K562 (cell line): ENCODE measurements at regions not wholly inside any gene's neighbourhood (a gene's known extent, or its start where the extent isn't known, plus 50 kb on each side); places are given as distances from the start of the nearest gene placed in this dataset.
A peak's percentile ranks its signal among the peaks of the same experiment; 100 is the strongest.

Experiments used
- ATAC-seq: fragments of 200-7000 bp; cut with Tn5 transposase; 3 replicates; pipeline ENCODE4 v1.9.1; 2020; ENCODE audit warnings: moderate library complexity
- BruUV-seq: library from RNA; stranded (reverse); fragments of 400-500 nt; replicated peaks from 2 replicates; lab custom pipeline; 2021; lab: Mats Ljungman, UMichigan
- CTCF ChIA-PET: fragments of 300-600 bp; formaldehyde crosslinking; extraction: SDS; loops from one replicate; lab custom pipeline; 2021; ENCODE audit warnings: low intra/inter-chr PET ratio; lab: Yijun Ruan, JAX
- POLR2A ChIA-PET: fragments of 300-600, 350-650 bp; sonication (Branson Sonifier 250); formaldehyde crosslinking; extraction: SDS; loops from one replicate; lab custom pipeline; 2021; ENCODE audit warnings: antibody characterized with exemption, inconsistent platforms; lab: Yijun Ruan, JAX
- DNase-seq, 4 experiments: peaks; one replicate each; pipeline versions ENCODE4 v3.0.0 to v3.0.0-alpha.2; 2011 to 2018; ENCODE audit warnings: low spot score in 3 of 4, mixed read lengths in 3 of 4; ENCODE audit errors: extremely low read depth in 1 of 4
- FAIRE-seq: peaks from 2 replicates; lab custom pipeline; 2011; peaks lifted over from hg19 to GRCh38; lab: Jason Lieb, UNC
- H2AFZ ChIP-seq: 2 replicates; pipeline ENCODE4 v1.6.0; 2011; ENCODE audit warnings: low read depth, low read length, control low read depth, inconsistent platforms
- H3K27ac ChIP-seq: fragments of 200-600 bp; 3 replicates; pipeline ENCODE4 v1.8.0; 2011; ENCODE audit warnings: low read depth, mild to moderate bottlenecking, control low read depth, inconsistent platforms, low read length, moderate library complexity, mixed read lengths; ENCODE audit errors: extremely low read depth
- H3K27me3 ChIP-seq, 2 experiments: fragments of 300-600 bp in 1 of 2; 2 replicates in 1 of 2; 3 replicates in 1 of 2; pipeline versions ENCODE4 v1.6.0 to v1.8.0; 2011; ENCODE audit warnings: inconsistent platforms in 2 of 2, low read length in 2 of 2, mild to moderate bottlenecking in 1 of 2, mixed read lengths in 1 of 2, moderate library complexity in 1 of 2; ENCODE audit not compliant: control insufficient read depth in 2 of 2, insufficient read depth in 2 of 2
- H3K36me3 ChIP-seq: fragments of 300-600 bp; 3 replicates; pipeline ENCODE4 v1.8.0; 2011; ENCODE audit warnings: mild to moderate bottlenecking, low read length, inconsistent platforms; ENCODE audit not compliant: control insufficient read depth, insufficient read depth
- H3K4me1 ChIP-seq, 2 experiments: fragments of 200-600 bp in 1 of 2; replicated peaks in 1 of 2; 2 replicates in 1 of 2; 3 replicates in 1 of 2; pipeline versions ENCODE4 v1.5.1 to v1.8.0; 2011; ENCODE audit warnings: inconsistent platforms in 2 of 2, low read length in 2 of 2, mild to moderate bottlenecking in 1 of 2, mixed read lengths in 1 of 2, moderate library complexity in 1 of 2; ENCODE audit not compliant: control insufficient read depth in 2 of 2, insufficient read depth in 2 of 2
- H3K4me2 ChIP-seq: 2 replicates; pipeline ENCODE4 v1.6.1; 2011; ENCODE audit warnings: low read length, control low read depth, inconsistent platforms, mixed read lengths; ENCODE audit not compliant: insufficient read depth
- H3K4me3 ChIP-seq: fragments of 200-600 bp; sonication (generic), shearing (Covaris generic); 2 replicates; pipeline ENCODE4 v1.5.1; 2016; ENCODE audit warnings: control low read depth, inconsistent platforms
- H3K79me2 ChIP-seq: fragments of 200-600 bp; 3 replicates; pipeline ENCODE4 v1.8.0; 2011; ENCODE audit warnings: low read length, inconsistent platforms; ENCODE audit not compliant: control insufficient read depth, insufficient read depth
- H3K9ac ChIP-seq, 2 experiments: 2 replicates each; pipeline versions ENCODE4 v1.6.0 to v1.6.1; 2011; ENCODE audit warnings: low read depth in 2 of 2, low read length in 2 of 2, control low read depth in 1 of 2, inconsistent platforms in 1 of 2, mild to moderate bottlenecking in 1 of 2, mixed read lengths in 1 of 2; ENCODE audit not compliant: insufficient read depth in 1 of 2
- H3K9me1 ChIP-seq: one replicate; pipeline ENCODE4 v1.6.0; 2011; ENCODE audit warnings: inconsistent platforms, mild to moderate bottlenecking, low read length, moderate library complexity; ENCODE audit not compliant: control insufficient read depth, insufficient read depth
- H3K9me3 ChIP-seq: replicated peaks from 2 replicates; pipeline ENCODE4 v1.5.1; 2011; ENCODE audit warnings: low read depth, low read length, inconsistent platforms; ENCODE audit not compliant: control insufficient read depth, insufficient read depth
- H4K20me1 ChIP-seq: replicated peaks from 2 replicates; pipeline ENCODE4 v1.6.1; 2011; ENCODE audit warnings: low read length, inconsistent platforms, mixed read lengths; ENCODE audit not compliant: control insufficient read depth, insufficient read depth
- DACH1 ChIP-seq: fragments of 450-650 bp; IDR thresholded peaks from 2 replicates; pipeline ENCODE4 v1.6.1; 2018; ENCODE audit not compliant: partially characterized antibody
- HMG20A ChIP-seq: fragments of 450-650 bp; formaldehyde crosslinking; conservative IDR thresholded peaks from 2 replicates; pipeline ENCODE4 v1.4.0; 2020; ENCODE audit warnings: mild to moderate bottlenecking, mixed read lengths
- MCM3 ChIP-seq: fragments of 450-650 bp; IDR thresholded peaks from 2 replicates; pipeline ENCODE4 v1.6.1; 2016
- MCM5 ChIP-seq: fragments of 450-650 bp; IDR thresholded peaks from 2 replicates; pipeline ENCODE4 v1.6.1; 2016; ENCODE audit warnings: low read depth
- MEF2D ChIP-seq: conservative IDR thresholded peaks from 2 replicates; pipeline ENCODE4 v1.6.1; 2016; ENCODE audit warnings: low read depth, missing genetic modification characterization, missing compliant biosample characterization
- NR2F6 ChIP-seq: fragments of 450-650 bp; formaldehyde crosslinking; IDR thresholded peaks from 2 replicates; pipeline ENCODE4 v1.4.0; 2020; ENCODE audit warnings: mild to moderate bottlenecking
- OTX1 ChIP-seq: fragments of 450-650 bp; formaldehyde crosslinking; IDR thresholded peaks from 2 replicates; pipeline ENCODE4 v1.4.0; 2022; ENCODE audit warnings: mild to moderate bottlenecking
- SMARCB1 ChIP-seq: IDR thresholded peaks from 2 replicates; pipeline ENCODE4 v1.6.1; 2011; ENCODE audit warnings: improper control_type of control experiment, low read depth; ENCODE audit not compliant: insufficient read length
- SRSF7 ChIP-seq: fragments of 200-400 bp; formaldehyde crosslinking; optimal IDR thresholded peaks from 2 replicates; pipeline ENCODE3; 2017; ENCODE audit warnings: mild to moderate bottlenecking, low read depth, low read length
- SUPT5H ChIP-seq: fragments of 450-650 bp; IDR thresholded peaks from 2 replicates; pipeline ENCODE4 v1.6.1; 2016
- TBP ChIP-seq: optimal IDR thresholded peaks from 2 replicates; pipeline ENCODE3; 2011; ENCODE audit warnings: low read depth, low read length, improper control_type of control experiment
- ZBTB8A ChIP-seq: fragments of 450-650 bp; IDR thresholded peaks from 2 replicates; pipeline ENCODE4 v1.6.1; 2018; ENCODE audit warnings: mild to moderate bottlenecking, moderate library complexity; ENCODE audit not compliant: partially characterized antibody
- ZNF174 ChIP-seq: fragments of 250-450 bp; sonication (Bioruptor Pico); IDR thresholded peaks from 2 replicates; pipeline ENCODE4 v1.4.0; 2020; ENCODE audit warnings: mild to moderate bottlenecking
- ZNF76 ChIP-seq: fragments of 250-450 bp; sonication (Bioruptor Pico); IDR thresholded peaks from 2 replicates; pipeline ENCODE4 v1.4.0; 2020; ENCODE audit warnings: mild to moderate bottlenecking, moderate library complexity, borderline replicate concordance
- ZSCAN32 ChIP-seq: fragments of 450-650 bp; formaldehyde crosslinking; IDR thresholded peaks from 2 replicates; pipeline ENCODE4 v1.4.0; 2020; ENCODE audit warnings: mild to moderate bottlenecking, moderate library complexity
- WGBS: fragments of 100-300 bp; shearing (Covaris generic); methylation state at CpG from one replicate; pipeline ENCODE4 v1.1.6; 2016; ENCODE audit warnings: low coverage, mixed read lengths; ENCODE audit not compliant: insufficient coverage; ENCODE audit errors: missing lambda C conversion rate; 5-methylcytosine and 5-hydroxymethylcytosine counted together
- in situ Hi-C: fragments of 300-500 bp; cut with MboI; formaldehyde crosslinking; loops from 4 replicates; pipeline ENCODE4 v1.15.0; 2018; ENCODE audit warnings: inconsistent platforms, mixed read lengths
- intact Hi-C: fragments of 100-400 bp; cut with micrococcal nuclease; formaldehyde crosslinking; loops from 2 replicates; pipeline ENCODE4 v1.14.2; 2022
- TF ChIP-seq, protein P1 (sequence below): sonication (generic); formaldehyde crosslinking; IDR thresholded peaks from 2 replicates; pipeline ENCODE4 v1.8.1; 2023; ENCODE audit warnings: mild to moderate bottlenecking, missing genetic modification reagents

GRCh38 chr3:72212396-72212795 is 427.4 kb upstream of the PROK2 start:
- Histone ChIP-seq H3K4me3 (no peak overlapping the region), H3K79me2 (no peaks in the 10 kb centered on the region), H3K27ac (no peak overlapping the region), H3K4me2 (no peak overlapping the region), H3K4me1 (peaks cover 0 to 33% of the 10 kb centered on the region in 2 experiments; a peak in 3 of 5 replicates), H3K9me3 (no peaks in the 10 kb centered on the region), H3K9me1 (no peaks in the 10 kb centered on the region), H4K20me1 (no peaks in the 10 kb centered on the region)
- CTCF ChIA-PET: no interaction called here
- intact Hi-C loops: no loop called here
- WGBS: 67% methylated on average over 4 of the region's 4 CpGs
- POLR2A ChIA-PET: no interaction called here
- no peak for ATAC-seq
- TF ChIP-seq MCM3: no peak
- TF ChIP-seq ZNF76 (CRISPR knock-in tag): no peak
- TF ChIP-seq MEF2D (tag): no peak
- TF ChIP-seq OTX1 (CRISPR knock-in tag): no peak
- no peak for TF ChIP-seq TBP
- TF ChIP-seq SRSF7: no peak
- TF ChIP-seq MCM5: no peak
- TF ChIP-seq SUPT5H: no peak
- TF ChIP-seq NR2F6: no peak
- TF ChIP-seq, protein P1, sequence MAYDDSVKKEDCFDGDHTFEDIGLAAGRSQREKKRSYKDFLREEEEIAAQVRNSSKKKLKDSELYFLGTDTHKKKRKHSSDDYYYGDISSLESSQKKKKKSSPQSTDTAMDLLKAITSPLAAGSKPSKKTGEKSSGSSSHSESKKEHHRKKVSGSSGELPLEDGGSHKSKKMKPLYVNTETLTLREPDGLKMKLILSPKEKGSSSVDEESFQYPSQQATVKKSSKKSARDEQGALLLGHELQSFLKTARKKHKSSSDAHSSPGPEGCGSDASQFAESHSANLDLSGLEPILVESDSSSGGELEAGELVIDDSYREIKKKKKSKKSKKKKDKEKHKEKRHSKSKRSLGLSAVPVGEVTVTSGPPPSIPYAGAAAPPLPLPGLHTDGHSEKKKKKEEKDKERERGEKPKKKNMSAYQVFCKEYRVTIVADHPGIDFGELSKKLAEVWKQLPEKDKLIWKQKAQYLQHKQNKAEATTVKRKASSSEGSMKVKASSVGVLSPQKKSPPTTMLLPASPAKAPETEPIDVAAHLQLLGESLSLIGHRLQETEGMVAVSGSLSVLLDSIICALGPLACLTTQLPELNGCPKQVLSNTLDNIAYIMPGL (CRISPR knock-in tag): no peak
- no peak for TF ChIP-seq ZNF174 (CRISPR knock-in tag)
- TF ChIP-seq DACH1: no peak
- TF ChIP-seq ZSCAN32 (CRISPR knock-in tag): no peak
- no peak for TF ChIP-seq HMG20A (CRISPR knock-in tag)
- no peak for TF ChIP-seq SMARCB1
- TF ChIP-seq ZBTB8A: no peak
- TF ChIP-seq, all 486 proteins: peak for 0
- no peaks in the 10 kb centered on the region for H3K36me3 ChIP-seq
- H3K9ac ChIP-seq: no peak overlapping the region
- in situ Hi-C loops: no loop called here
- BruUV-seq: no TSS peak
- peak overlapping the region; percentile 63; the same call in 1 of the 2 replicates for H2AFZ ChIP-seq
- no peaks in the 10 kb centered on the region for H3K27me3 ChIP-seq
- DNase-seq (no peak), FAIRE-seq (no peak)
